ENCODE measurements at regions not wholly inside any gene's neighbourhood (a gene's known extent, or its start where the extent isn't known, plus 50 kb on each side); places are given as distances from the start of the nearest gene placed in this dataset.

GRCh38 chr15:53295574-53295973 lies 463.9 kb downstream of the WDR72 start:
- no peaks in the 10 kb centered on the region; the same call in 1 of the 2 replicates for H3K36me3 Mint-ChIP-seq (ENCODE audit: low read depth)
- H3K27ac Mint-ChIP-seq, result no peak overlapping the region
- no peak for DNase-seq
- H3K27me3 Mint-ChIP-seq (ENCODE audit: insufficient read depth), result no peaks in the 10 kb centered on the region
- no peak overlapping the region for H3K4me3 Mint-ChIP-seq
- H3K9me3 Mint-ChIP-seq, result peaks cover 31% of the 10 kb centered on the region
- no peaks in the 10 kb centered on the region for H3K4me1 Mint-ChIP-seq (ENCODE audit: low read depth)
- TF ChIP-seq, protein P1, sequence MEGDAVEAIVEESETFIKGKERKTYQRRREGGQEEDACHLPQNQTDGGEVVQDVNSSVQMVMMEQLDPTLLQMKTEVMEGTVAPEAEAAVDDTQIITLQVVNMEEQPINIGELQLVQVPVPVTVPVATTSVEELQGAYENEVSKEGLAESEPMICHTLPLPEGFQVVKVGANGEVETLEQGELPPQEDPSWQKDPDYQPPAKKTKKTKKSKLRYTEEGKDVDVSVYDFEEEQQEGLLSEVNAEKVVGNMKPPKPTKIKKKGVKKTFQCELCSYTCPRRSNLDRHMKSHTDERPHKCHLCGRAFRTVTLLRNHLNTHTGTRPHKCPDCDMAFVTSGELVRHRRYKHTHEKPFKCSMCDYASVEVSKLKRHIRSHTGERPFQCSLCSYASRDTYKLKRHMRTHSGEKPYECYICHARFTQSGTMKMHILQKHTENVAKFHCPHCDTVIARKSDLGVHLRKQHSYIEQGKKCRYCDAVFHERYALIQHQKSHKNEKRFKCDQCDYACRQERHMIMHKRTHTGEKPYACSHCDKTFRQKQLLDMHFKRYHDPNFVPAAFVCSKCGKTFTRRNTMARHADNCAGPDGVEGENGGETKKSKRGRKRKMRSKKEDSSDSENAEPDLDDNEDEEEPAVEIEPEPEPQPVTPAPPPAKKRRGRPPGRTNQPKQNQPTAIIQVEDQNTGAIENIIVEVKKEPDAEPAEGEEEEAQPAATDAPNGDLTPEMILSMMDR (IDR thresholded peaks at IDR 0.05), result no peak

GRCh38 chr15:53288542-53288941 lies 470.9 kb downstream of the WDR72 start:
- Mint-ChIP-seq H3K27me3 (ENCODE audit: insufficient read depth) (no peaks in the 10 kb centered on the region), H3K27ac (no peak overlapping the region), H3K36me3 (ENCODE audit: low read depth) (no peaks in the 10 kb centered on the region; the same call in 1 of the 2 replicates), H3K9me3 (peaks cover 41% of the 10 kb centered on the region), H3K4me1 (ENCODE audit: low read depth) (no peaks in the 10 kb centered on the region), H3K4me3 (no peak overlapping the region)
- TF ChIP-seq, protein P1 (IDR thresholded peaks at IDR 0.05), result no peak
- no peak for DNase-seq

DNA sequence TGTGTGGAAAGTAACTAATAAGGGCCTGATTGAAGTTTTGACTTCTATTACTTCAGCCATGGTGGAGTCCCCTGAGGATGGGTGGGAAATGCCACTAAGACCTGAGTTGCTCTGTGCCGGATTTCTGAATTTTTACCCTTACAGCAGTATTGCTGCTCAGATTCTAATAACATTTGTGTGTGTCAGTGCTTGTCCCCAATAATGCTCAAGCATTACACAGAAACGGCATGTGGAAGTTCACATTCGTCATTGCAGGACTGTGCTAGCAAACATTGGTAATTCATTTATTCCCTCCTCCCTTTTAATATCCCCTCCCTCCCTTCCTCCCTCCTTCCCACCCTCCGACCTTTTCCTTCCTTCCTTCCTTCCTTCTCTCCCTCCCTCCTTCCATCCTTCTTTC lies 484.5 kb upstream of the ONECUT1 start:
- Mint-ChIP-seq H3K27me3 (ENCODE audit: insufficient read depth) (no peaks in the 10 kb centered on the region), H3K4me1 (ENCODE audit: low read depth) (no peaks in the 10 kb centered on the region), H3K36me3 (ENCODE audit: low read depth) (0 out of 2 replicates have a peak, but pooled peaks cover 5% of the 10 kb centered on the region), H3K9me3 (peaks cover 38% of the 10 kb centered on the region), H3K4me3 (no peak overlapping the region), H3K27ac (no peak overlapping the region)
- TF ChIP-seq, protein P1 (IDR thresholded peaks at IDR 0.05), result no peak
- no peak for DNase-seq

DNA sequence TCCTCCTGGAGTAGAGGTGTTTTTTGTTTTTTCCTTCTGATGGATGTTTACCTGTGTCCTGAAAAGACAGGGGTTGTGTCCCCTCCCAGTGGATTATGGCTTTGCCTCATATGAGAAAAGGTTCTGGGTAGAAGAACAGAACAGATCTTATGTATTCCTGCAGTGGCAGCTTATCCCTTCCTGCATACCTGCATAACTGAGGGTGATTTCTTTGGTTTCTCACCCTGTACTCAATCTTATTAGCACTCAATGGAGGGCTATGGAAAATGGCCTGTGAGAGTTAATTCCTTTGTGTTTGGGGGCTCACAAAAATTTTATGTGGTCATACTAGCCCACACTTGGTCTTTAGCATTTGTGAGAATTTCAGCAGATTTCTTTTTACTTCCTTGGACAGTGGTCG lies 482.0 kb upstream of the ONECUT1 start:
- Mint-ChIP-seq H3K4me3 (no peak overlapping the region), H3K36me3 (ENCODE audit: low read depth) (0 out of 2 replicates have a peak, but pooled peaks cover 5% of the 10 kb centered on the region), H3K27ac (no peak overlapping the region), H3K9me3 (peaks cover 44% of the 10 kb centered on the region), H3K4me1 (ENCODE audit: low read depth) (no peaks in the 10 kb centered on the region), H3K27me3 (ENCODE audit: insufficient read depth) (no peaks in the 10 kb centered on the region)
- DNase-seq, result no peak
- TF ChIP-seq, protein P1 (IDR thresholded peaks at IDR 0.05), result no peak

DNA sequence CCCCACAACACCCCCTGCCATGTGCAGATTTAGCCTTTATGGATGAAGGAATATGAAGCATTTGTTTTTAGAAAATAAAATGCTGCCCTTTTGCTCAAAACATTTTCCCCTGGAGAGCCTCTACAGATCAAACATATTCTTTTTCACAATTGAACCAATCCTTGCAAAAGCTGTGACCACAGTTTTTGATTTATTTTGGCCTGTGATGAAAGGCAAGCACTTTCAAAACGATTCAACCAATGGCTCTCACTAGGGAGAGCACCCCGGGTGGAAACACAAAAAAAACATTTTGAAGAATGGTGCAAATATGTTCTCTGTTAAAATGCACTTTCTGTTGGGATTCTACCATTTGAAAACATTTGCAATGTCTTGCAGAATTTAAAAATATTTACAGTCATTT lies 476.0 kb upstream of the ONECUT1 start:
- no peak overlapping the region for H3K4me3 Mint-ChIP-seq
- no peaks in the 10 kb centered on the region for H3K36me3 Mint-ChIP-seq (ENCODE audit: low read depth)
- no peaks in the 10 kb centered on the region for H3K27me3 Mint-ChIP-seq (ENCODE audit: insufficient read depth)
- H3K9me3 Mint-ChIP-seq, result peaks cover 43% of the 10 kb centered on the region
- DNase-seq, result no peak
- no peaks in the 10 kb centered on the region for H3K4me1 Mint-ChIP-seq (ENCODE audit: low read depth)
- H3K27ac Mint-ChIP-seq, result no peak overlapping the region
- TF ChIP-seq, protein P1 (IDR thresholded peaks at IDR 0.05), result no peak

GRCh38 chr15:53260647-53261046 lies 470.5 kb upstream of the ONECUT1 start:
- Mint-ChIP-seq H3K36me3 (ENCODE audit: low read depth) (no peaks in the 10 kb centered on the region; the same call in 1 of the 2 replicates), H3K27me3 (ENCODE audit: insufficient read depth) (no peaks in the 10 kb centered on the region)
- TF ChIP-seq, protein P1 (IDR thresholded peaks at IDR 0.05), result no peak

More at GRCh38 chr15:53260647-53261046, 470.5 kb upstream of the ONECUT1 start:
- no peak for DNase-seq
- Mint-ChIP-seq H3K9me3 (peaks cover 51% of the 10 kb centered on the region), H3K4me1 (ENCODE audit: low read depth) (no peaks in the 10 kb centered on the region), H3K4me3 (no peak overlapping the region), H3K27ac (no peak overlapping the region)
